Lower lobe of right lung (tissue), 2 donors: ENCODE measurements at regions not wholly inside any gene's neighbourhood (a gene's known extent, or its start where the extent isn't known, plus 50 kb on each side); places are given as distances from the start of the nearest gene placed in this dataset.

Experiments used
- ATAC-seq, 2 donors: fragments of 200-7000 bp; cut with Tn5 transposase; one replicate each; pipeline ENCODE4 v1.9.1; 2020 to 2022; ENCODE audit warnings: mild to moderate bottlenecking in 2 of 2, moderate library complexity in 2 of 2
- DNase-seq: peaks from one replicate; pipeline ENCODE4 v3.0.0-alpha.2; 2020
- H3K27ac ChIP-seq: fragments of 200-600 bp; one replicate; pipeline ENCODE4 v1.8.0; 2022
- H3K27me3 ChIP-seq: fragments of 200-600 bp; one replicate; pipeline ENCODE4 v1.8.0; 2022; ENCODE audit warnings: low read depth
- H3K36me3 ChIP-seq: fragments of 200-600 bp; one replicate; pipeline ENCODE4 v1.8.0; 2022; ENCODE audit warnings: mild to moderate bottlenecking
- H3K4me1 ChIP-seq: fragments of 200-600 bp; one replicate; pipeline ENCODE4 v1.8.0; 2022
- H3K4me3 ChIP-seq: fragments of 200-600 bp; one replicate; pipeline ENCODE4 v1.8.0; 2022; ENCODE audit warnings: mild to moderate bottlenecking
- H3K9me3 ChIP-seq: fragments of 200-600 bp; one replicate; pipeline ENCODE4 v1.8.0; 2022
- intact Hi-C: fragments of 100-400 bp; cut with DNase I; formaldehyde crosslinking; loops from one replicate; pipeline ENCODE4 v1.11.0; 2022
- TF ChIP-seq, protein P1 (sequence below): fragments of 200-600 bp; IDR thresholded peaks from one replicate; pipeline ENCODE4 v1.8.0; 2022; ENCODE audit warnings: antibody characterized with exemption, mild to moderate bottlenecking
- donor health status: DM: no; HTN: yes; CAD: no; lungs with severe emphysema.

DNA sequence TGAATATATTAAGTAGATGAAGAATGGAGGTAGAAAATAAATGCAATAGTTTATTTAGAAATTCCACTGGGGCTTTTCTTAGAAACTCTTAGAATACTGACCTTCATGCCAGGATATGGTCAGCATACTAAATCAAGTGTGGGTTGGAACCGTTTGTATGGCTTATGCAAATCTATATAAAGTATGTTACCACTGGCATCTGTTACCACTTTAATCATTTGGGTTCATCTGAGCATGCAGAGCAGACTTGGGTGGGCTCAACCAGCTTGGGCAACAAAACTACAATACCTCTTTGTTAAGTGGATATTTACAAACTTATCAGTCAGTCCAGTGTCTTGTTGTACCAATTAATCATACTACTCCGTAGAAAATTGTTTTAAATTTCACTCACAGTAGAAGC lies 125.8 kb downstream of the CRPPA start:
- H3K4me1 ChIP-seq: no peaks in the 10 kb centered on the region
- intact Hi-C loops: no loop called here
- no peaks in the 10 kb centered on the region for H3K27me3 ChIP-seq
- H3K36me3 ChIP-seq: no peaks in the 10 kb centered on the region
- H3K9me3 ChIP-seq: no peaks in the 10 kb centered on the region
- ATAC-seq: no peak
- DNase-seq: no peak
- H3K4me3 ChIP-seq: no peak overlapping the region
- no peak overlapping the region for H3K27ac ChIP-seq
- TF ChIP-seq, protein P1, sequence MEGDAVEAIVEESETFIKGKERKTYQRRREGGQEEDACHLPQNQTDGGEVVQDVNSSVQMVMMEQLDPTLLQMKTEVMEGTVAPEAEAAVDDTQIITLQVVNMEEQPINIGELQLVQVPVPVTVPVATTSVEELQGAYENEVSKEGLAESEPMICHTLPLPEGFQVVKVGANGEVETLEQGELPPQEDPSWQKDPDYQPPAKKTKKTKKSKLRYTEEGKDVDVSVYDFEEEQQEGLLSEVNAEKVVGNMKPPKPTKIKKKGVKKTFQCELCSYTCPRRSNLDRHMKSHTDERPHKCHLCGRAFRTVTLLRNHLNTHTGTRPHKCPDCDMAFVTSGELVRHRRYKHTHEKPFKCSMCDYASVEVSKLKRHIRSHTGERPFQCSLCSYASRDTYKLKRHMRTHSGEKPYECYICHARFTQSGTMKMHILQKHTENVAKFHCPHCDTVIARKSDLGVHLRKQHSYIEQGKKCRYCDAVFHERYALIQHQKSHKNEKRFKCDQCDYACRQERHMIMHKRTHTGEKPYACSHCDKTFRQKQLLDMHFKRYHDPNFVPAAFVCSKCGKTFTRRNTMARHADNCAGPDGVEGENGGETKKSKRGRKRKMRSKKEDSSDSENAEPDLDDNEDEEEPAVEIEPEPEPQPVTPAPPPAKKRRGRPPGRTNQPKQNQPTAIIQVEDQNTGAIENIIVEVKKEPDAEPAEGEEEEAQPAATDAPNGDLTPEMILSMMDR: no peak

DNA sequence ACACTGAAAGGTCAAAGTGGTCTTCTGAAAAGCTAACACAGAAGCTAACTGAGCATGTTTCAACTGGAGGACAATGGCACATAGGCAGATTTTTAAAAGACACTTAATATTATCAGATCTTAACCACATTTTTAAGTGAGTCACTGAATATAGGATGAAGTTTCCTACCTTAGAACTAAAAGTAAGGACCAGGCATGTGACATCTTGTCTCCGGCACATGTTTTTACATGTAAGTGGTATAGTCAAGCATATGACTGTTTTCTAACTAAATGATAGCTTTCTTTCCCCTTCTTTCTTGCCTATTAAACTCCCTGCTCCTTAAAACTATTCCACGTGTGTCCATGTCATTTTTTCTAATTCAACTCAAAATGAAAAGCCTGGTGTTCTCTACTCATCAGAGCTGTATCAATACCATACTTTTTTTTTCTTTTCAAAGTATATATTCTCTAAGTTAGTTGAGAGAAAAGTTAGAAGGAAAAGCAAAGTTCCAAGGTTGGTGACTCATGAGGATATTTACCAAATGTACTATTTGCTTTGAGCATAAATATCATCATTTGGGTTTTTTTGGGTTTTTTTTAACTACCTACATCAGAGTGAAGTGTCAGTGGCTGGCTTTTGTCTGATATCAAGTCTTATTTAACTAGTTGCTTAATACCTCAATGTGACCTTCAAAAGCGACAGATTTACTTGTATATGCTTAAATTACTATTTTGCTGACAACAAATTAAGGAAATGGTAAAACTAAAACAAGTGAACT lies 127.5 kb downstream of the CRPPA start:
- no peak for DNase-seq
- Histone ChIP-seq H3K4me1 (no peaks in the 10 kb centered on the region), H3K9me3 (no peaks in the 10 kb centered on the region), H3K27me3 (no peaks in the 10 kb centered on the region), H3K27ac (no peak overlapping the region), H3K4me3 (no peak overlapping the region), H3K36me3 (no peaks in the 10 kb centered on the region)
- intact Hi-C loops: no loop called here
- TF ChIP-seq, protein P1: no peak
- no peak for ATAC-seq

DNA sequence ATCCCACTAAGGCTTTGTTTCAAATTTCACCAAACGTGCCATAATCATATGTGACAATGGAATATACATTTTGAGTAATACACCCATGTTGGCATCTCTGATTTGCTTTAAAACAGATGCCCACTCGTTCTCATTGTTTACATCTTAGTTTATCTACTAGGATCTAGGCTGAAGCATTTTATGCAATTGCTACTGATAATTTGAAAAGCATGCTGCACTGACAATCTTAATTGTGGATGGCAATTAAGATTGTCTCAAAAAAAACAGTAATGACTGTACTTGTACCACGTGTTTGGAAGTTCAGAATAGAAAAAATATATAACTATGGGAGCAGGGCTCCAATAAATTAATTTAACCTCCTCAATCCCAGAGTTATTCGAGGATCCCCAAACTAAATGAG lies 136.8 kb downstream of the CRPPA start:
- Histone ChIP-seq H3K4me3 (no peak overlapping the region), H3K36me3 (no peaks in the 10 kb centered on the region), H3K9me3 (no peaks in the 10 kb centered on the region), H3K4me1 (no peaks in the 10 kb centered on the region), H3K27ac (no peak overlapping the region), H3K27me3 (no peaks in the 10 kb centered on the region)
- TF ChIP-seq, protein P1: no peak
- DNase-seq: no peak
- ATAC-seq: no peak
- intact Hi-C loops: no loop called here

DNA sequence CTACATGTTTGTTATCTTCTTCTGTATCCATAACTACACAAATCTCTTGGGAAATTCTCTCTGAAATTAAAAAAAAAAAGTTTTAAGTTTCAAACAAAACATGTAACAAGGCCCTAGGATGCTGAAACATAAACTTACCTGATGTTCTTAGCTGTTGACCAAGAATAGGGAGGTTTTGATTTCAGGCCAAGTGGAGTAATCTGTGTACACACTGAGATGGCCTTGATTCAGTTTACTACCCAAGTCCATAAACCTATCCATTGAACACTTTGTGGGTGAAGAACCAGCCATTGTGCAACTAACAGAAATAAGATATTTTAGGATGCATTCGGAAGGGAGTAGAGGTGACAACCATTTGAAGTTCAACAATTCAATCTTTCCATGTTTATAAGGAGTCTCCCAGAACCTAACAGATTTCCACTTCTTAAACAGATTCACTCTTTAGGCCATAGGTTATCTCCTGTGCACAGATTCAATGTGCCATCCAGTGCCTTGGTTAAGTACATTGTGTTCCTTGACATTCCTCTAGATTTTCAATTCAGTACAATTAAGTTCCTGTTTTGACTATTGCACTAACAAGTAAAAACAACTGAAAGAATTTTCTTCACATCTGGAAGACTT lies 143.1 kb downstream of the CRPPA start:
- intact Hi-C loops: no loop called here

DNA sequence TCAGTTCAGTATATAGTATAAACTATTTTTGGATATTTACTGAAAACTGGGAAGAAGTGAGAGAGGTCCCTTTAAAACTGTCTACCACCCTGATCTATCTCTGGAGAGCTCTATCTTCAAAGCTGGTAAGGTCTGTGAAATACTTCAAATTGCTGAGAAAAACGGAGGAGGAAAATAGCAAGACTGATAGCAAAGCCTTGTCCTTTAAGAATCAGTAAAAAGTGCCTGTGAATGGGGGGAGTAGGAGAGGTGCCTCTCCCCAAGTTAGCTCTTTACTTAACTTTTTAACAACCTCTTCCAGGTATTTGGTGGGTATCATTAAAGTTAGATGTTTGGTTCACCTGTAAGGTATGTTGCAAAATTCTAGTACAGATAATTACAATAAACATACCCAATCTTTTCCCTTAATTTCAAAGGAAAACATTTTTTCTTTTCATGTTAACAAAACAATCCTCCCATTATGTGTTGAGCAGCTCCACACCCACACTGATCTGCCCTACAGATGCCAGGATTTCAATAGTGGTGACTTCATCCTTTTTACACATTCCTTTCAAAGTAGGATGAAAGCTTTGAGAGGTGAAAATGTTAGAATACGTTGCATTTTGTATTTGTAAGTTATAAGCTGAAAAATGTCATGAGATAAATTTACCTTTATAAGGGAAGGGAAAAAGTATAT lies 149.2 kb downstream of the CRPPA start:
- Histone ChIP-seq H3K27me3 (no peaks in the 10 kb centered on the region), H3K27ac (no peak overlapping the region), H3K36me3 (no peaks in the 10 kb centered on the region), H3K4me3 (no peak overlapping the region), H3K4me1 (no peaks in the 10 kb centered on the region), H3K9me3 (no peaks in the 10 kb centered on the region)
- intact Hi-C loops: no loop called here
- TF ChIP-seq, protein P1: no peak
- ATAC-seq (no peak), DNase-seq (no peak)

More for the DNA sequence above, 143.1 kb downstream of the CRPPA start:
- no peaks in the 10 kb centered on the region for H3K9me3 ChIP-seq
- H3K27ac ChIP-seq: no peak overlapping the region
- no peaks in the 10 kb centered on the region for H3K36me3 ChIP-seq
- H3K27me3 ChIP-seq: no peaks in the 10 kb centered on the region
- no peaks in the 10 kb centered on the region for H3K4me1 ChIP-seq
- ATAC-seq: no peak
- TF ChIP-seq, protein P1: no peak
- no peak for DNase-seq
- no peak overlapping the region for H3K4me3 ChIP-seq
